ENCODE measurements at regions not wholly inside any gene's neighbourhood (a gene's known extent, or its start where the extent isn't known, plus 50 kb on each side); places are given as distances from the start of the nearest gene placed in this dataset.

GRCh38 chr14:76591266-76591665, 170.0 kb upstream of the VASH1 start:
- TF ChIP-seq CTCF (IDR thresholded peaks at IDR 0.05) (no peak), POLR2A (IDR thresholded peaks at IDR 0.05) (no peak)

All from adrenal gland (tissue), 5 donors.